Body of pancreas (tissue), 4 donors: ENCODE measurements at regions not wholly inside any gene's neighbourhood (a gene's known extent, or its start where the extent isn't known, plus 50 kb on each side); places are given as distances from the start of the nearest gene placed in this dataset.

Experiments
- CTCF ChIP-seq, 7 experiments: fragments of 450-650 bp in 4 of 7; fragments of 200-600 bp in 3 of 7; sonication (generic) in 3 of 7; IDR thresholded peaks; one replicate each; pipeline ENCODE4 v1.5.1; 2016 to 2019; ENCODE audit warnings: antibody characterized with exemption in 7 of 7
- POLR2A ChIP-seq, 3 donors: fragments of 450-650 bp; IDR thresholded peaks; one replicate each; pipeline ENCODE4 v1.6.1; 2016; ENCODE audit warnings: antibody characterized with exemption in 3 of 3, mild to moderate bottlenecking in 2 of 3

GRCh38 chr7:24119852-24120251 is 164.1 kb upstream of the NPY start:
- no peak for TF ChIP-seq POLR2A (IDR thresholded peaks at IDR 0.05)
- TF ChIP-seq CTCF (IDR thresholded peaks at IDR 0.05): no peak
